ENCODE measurements at regions not wholly inside any gene's neighbourhood (a gene's known extent, or its start where the extent isn't known, plus 50 kb on each side); places are given as distances from the start of the nearest gene placed in this dataset.

DNA sequence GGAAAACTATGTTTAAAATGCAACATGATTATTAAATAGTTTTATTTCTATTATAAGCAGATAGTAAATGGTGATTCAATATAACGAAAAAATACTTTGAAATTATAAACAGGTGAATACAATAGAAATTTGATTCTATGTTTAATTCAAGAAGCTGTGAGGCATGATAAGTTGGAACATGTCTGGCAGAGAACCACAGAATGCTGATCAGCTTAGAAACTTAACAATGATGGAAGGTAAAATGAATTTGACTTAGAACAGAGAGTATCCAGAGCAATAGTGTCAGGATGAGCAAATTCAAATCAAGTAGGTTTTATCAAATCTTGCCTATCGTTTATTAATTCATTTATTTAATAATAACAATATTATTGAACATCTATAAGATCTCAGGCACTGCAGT is 83.4 kb upstream of the ADGRL4 start:
- no peak overlapping the region for H3K27ac Mint-ChIP-seq
- no peak overlapping the region for H3K4me3 Mint-ChIP-seq
- no peaks in the 10 kb centered on the region for H3K36me3 Mint-ChIP-seq (ENCODE audit: low read depth)
- no peaks in the 10 kb centered on the region for H3K27me3 Mint-ChIP-seq
- H3K4me1 Mint-ChIP-seq, result no peaks in the 10 kb centered on the region
- ATAC-seq, result no peak
- DNase-seq, result no peak
- H3K9me3 ChIP-seq (ENCODE audit: control insufficient read depth, low read length, poor library complexity, severe bottlenecking), result peaks cover 3% of the 10 kb centered on the region

DNA sequence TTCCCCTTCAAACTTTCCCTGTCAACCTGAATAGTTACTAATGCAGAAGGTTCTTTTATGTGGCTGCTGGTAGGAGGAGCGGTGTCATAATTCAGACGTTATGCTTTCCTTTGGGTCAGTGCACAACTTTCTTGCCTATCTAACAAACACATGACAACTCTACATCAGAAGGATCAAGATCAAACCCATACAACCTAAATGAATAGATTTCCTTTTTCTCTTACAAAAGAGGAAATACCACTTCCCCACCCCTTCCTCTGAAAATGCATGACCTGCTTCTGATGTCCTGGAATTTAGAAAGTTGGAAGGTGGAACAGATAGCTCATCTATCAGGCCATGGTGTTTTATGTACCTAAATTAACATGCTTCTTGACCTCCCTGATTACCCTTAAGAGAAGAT is 75.7 kb upstream of the ADGRL4 start:
- Mint-ChIP-seq H3K4me3 (no peak overlapping the region), H3K36me3 (ENCODE audit: low read depth) (no peaks in the 10 kb centered on the region), H3K27ac (no peak overlapping the region), H3K27me3 (no peaks in the 10 kb centered on the region), H3K4me1 (no peaks in the 10 kb centered on the region)
- DNase-seq, result no peak
- H3K9me3 ChIP-seq (ENCODE audit: control insufficient read depth, low read length, poor library complexity, severe bottlenecking), result peaks cover 3% of the 10 kb centered on the region
- ATAC-seq, result no peak

DNA sequence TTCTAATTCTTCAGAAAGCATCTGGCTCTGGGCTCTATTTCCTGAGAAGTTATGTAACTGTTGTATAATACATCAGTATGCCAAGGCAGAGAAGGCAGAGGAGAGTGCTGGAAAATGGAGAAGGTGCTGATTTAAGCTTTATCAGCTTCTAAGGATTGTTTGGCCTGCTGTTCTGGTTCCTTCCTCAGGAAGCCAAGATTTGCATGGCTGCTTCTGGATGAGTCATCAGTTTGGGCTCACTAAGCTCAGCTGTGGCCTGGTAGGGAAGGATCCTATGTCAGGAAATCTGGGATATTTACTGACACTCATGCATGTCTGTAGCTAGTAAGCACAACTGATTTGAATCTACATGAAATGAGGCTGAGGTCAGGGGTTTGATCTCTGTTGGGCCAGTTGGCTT is 73.2 kb upstream of the ADGRL4 start:
- no peaks in the 10 kb centered on the region for H3K27me3 Mint-ChIP-seq
- no peak overlapping the region for H3K27ac Mint-ChIP-seq
- no peak overlapping the region for H3K4me3 Mint-ChIP-seq
- no peaks in the 10 kb centered on the region for H3K4me1 Mint-ChIP-seq
- no peaks in the 10 kb centered on the region for H3K9me3 ChIP-seq (ENCODE audit: control insufficient read depth, low read length, poor library complexity, severe bottlenecking)
- no peaks in the 10 kb centered on the region for H3K36me3 Mint-ChIP-seq (ENCODE audit: low read depth)
- ATAC-seq (no peak), DNase-seq (no peak)

DNA sequence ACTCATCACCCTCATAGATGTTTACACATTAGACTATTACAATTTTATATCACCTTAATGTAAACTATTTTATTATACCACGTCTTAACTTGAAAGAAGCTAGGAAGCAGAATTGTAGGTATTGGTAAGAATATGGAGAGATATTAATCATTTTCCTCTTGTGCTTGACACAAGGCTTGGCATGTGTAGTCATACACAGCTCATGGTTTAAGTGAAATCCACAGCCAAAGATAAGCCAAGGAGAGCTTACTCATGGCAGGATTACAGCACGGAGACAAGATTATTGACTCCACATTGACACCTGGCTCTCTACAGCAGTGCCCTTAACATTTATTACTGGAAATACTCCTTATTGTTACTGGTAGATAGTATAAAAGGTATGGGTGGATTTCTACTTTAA is 68.4 kb upstream of the ADGRL4 start:
- H3K4me3 Mint-ChIP-seq, result no peak overlapping the region
- no peaks in the 10 kb centered on the region for H3K9me3 ChIP-seq (ENCODE audit: control insufficient read depth, low read length, poor library complexity, severe bottlenecking)
- no peaks in the 10 kb centered on the region for H3K27me3 Mint-ChIP-seq
- no peaks in the 10 kb centered on the region for H3K36me3 Mint-ChIP-seq (ENCODE audit: low read depth)
- ATAC-seq, result no peak
- no peak for DNase-seq
- no peak overlapping the region for H3K27ac Mint-ChIP-seq
- no peaks in the 10 kb centered on the region for H3K4me1 Mint-ChIP-seq

DNA sequence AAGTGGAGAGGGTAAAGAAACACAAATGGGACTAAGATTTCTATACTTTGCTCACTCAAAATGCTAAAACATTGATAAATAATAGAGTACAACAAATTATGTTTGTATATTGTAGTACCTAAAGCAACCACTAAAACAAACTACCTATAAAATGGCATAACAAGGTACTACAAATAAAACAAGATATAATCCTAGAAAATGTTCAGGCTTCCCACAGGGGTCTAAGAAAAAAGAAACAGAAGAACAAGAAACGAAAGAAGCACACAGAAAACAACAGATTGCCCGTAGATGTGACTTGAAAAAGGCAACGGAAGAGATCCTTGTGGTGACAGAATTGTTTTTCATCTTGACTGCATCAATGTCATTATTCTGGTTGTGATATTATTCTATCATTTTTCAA is 63.3 kb upstream of the ADGRL4 start:
- Mint-ChIP-seq H3K4me3 (no peak overlapping the region), H3K27me3 (no peaks in the 10 kb centered on the region), H3K27ac (no peak overlapping the region), H3K36me3 (ENCODE audit: low read depth) (no peaks in the 10 kb centered on the region), H3K4me1 (no peaks in the 10 kb centered on the region)
- ATAC-seq (no peak), DNase-seq (no peak)
- H3K9me3 ChIP-seq (ENCODE audit: control insufficient read depth, low read length, poor library complexity, severe bottlenecking), result no peaks in the 10 kb centered on the region

DNA sequence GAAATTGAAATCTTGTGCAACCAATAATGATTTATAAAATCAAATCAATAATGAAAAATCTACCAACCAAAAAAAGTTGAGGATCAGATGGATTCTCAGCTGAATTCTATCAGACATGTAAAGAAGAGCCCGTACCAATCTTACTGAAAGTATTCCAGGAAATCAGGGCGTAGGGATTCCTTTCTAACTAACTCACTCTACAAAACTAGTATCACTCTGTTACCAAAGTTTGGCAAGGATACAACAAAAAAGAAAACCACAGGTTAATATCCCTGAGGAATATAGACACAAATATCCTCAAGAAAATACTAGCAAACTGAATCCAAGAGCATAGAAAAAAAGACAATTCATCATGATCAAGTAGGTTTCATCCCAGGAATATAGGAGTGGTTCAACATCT is 52.8 kb upstream of the ADGRL4 start:
- Mint-ChIP-seq H3K27me3 (no peaks in the 10 kb centered on the region), H3K4me1 (no peaks in the 10 kb centered on the region), H3K4me3 (no peak overlapping the region), H3K36me3 (ENCODE audit: low read depth) (no peaks in the 10 kb centered on the region), H3K27ac (no peak overlapping the region)
- H3K9me3 ChIP-seq (ENCODE audit: control insufficient read depth, low read length, poor library complexity, severe bottlenecking), result no peaks in the 10 kb centered on the region
- ATAC-seq (no peak), DNase-seq (no peak)
